Activated CD4-positive, alpha-beta T cell treated with anti-CD3 and anti-CD28 coated beads for 48 hours (primary cell): ENCODE measurements at regions not wholly inside any gene's neighbourhood (a gene's known extent, or its start where the extent isn't known, plus 50 kb on each side); places are given as distances from the start of the nearest gene placed in this dataset.
A peak's percentile ranks its signal among the peaks of the same experiment; 100 is the strongest.
"Not testable (repeated sequence)": the region's sequence is repeated elsewhere in the genome, so short reads cannot be mapped to it uniquely, and the experiment has no call there.

Experiments used
- DNase-seq: peaks from one replicate; pipeline ENCODE4 v3.0.0-alpha.2; 2020

GRCh38 chr18:11454040-11454439, 155.4 kb upstream of the SLC35G4 start:
- no peak for DNase-seq

- not testable (repeated sequence) for DNase-seq
Observed at GRCh38 chr18:11444169-11444568, 165.2 kb upstream of the SLC35G4 start.

GRCh38 chr18:11437046-11437445, 172.3 kb upstream of the SLC35G4 start:
- no peak for DNase-seq

GRCh38 chr18:11432360-11432811, 177.0 kb upstream of the SLC35G4 start:
- DNase-seq: no peak

GRCh38 chr18:11429876-11430275, 179.5 kb upstream of the SLC35G4 start:
- DNase-seq: no peak

GRCh38 chr18:11425211-11425610, 184.2 kb upstream of the SLC35G4 start:
- no peak for DNase-seq

GRCh38 chr18:11419338-11419737, 190.1 kb upstream of the SLC35G4 start:
- no peak for DNase-seq

- no peak for DNase-seq
Observed at GRCh38 chr18:11412811-11413210, 196.6 kb upstream of the SLC35G4 start.

GRCh38 chr18:11411048-11411447, 198.3 kb upstream of the SLC35G4 start:
- DNase-seq: no peak

GRCh38 chr18:11408555-11409065, 200.8 kb upstream of the SLC35G4 start:
- DNase-seq: no peak

- DNase-seq: no peak
Observed at GRCh38 chr18:11407940-11408339, 201.5 kb upstream of the SLC35G4 start.

- no peak for DNase-seq
Observed at GRCh38 chr18:11405804-11406203, 203.6 kb upstream of the SLC35G4 start.

GRCh38 chr18:11400703-11401102, 208.7 kb upstream of the SLC35G4 start:
- DNase-seq: no peak

GRCh38 chr18:11398625-11399024, 210.8 kb upstream of the SLC35G4 start:
- DNase-seq: no peak

GRCh38 chr18:11392980-11393885, 216.2 kb upstream of the SLC35G4 start:
- no peak for DNase-seq

- DNase-seq: no peak
Observed at GRCh38 chr18:11392292-11392691, 217.1 kb upstream of the SLC35G4 start.

GRCh38 chr18:11391661-11392060, 217.7 kb upstream of the SLC35G4 start:
- DNase-seq: no peak

- DNase-seq: no peak
Observed at GRCh38 chr18:11388755-11389680, 220.4 kb upstream of the SLC35G4 start.

- DNase-seq: peak; percentile 28
Observed at GRCh38 chr18:11387880-11388279, 221.5 kb upstream of the SLC35G4 start.

- DNase-seq: no peak
Observed at GRCh38 chr18:11383381-11383780, 226.0 kb upstream of the SLC35G4 start.

- no peak for DNase-seq
Observed at GRCh38 chr18:11380968-11381367, 228.4 kb upstream of the SLC35G4 start.

- DNase-seq: no peak
Observed at GRCh38 chr18:11379660-11380059, 229.7 kb upstream of the SLC35G4 start.
